H9 (cell line): ENCODE measurements at regions not wholly inside any gene's neighbourhood (a gene's known extent, or its start where the extent isn't known, plus 50 kb on each side); places are given as distances from the start of the nearest gene placed in this dataset.

Experiments used
- DNase-seq: peaks from one replicate; pipeline ENCODE4 v3.0.0-alpha.2; 2017
- H2AFZ ChIP-seq: one replicate; pipeline ENCODE4 v1.6.1; 2013; ENCODE audit warnings: mild to moderate bottlenecking, low read length, control low read depth, moderate library complexity
- H2AK5ac ChIP-seq: 2 replicates; pipeline ENCODE4 v1.6.1; 2013; ENCODE audit warnings: low read length, control low read depth, mixed read lengths; ENCODE audit not compliant: insufficient read length
- H2BK120ac ChIP-seq: one replicate; pipeline ENCODE4 v1.6.1; 2013; ENCODE audit warnings: low read depth, mild to moderate bottlenecking, low read length, control low read depth, inconsistent platforms; ENCODE audit not compliant: poor library complexity, severe bottlenecking
- H2BK12ac ChIP-seq: 2 replicates; pipeline ENCODE4 v1.6.1; 2013; ENCODE audit warnings: low read length, control low read depth, mixed read lengths, low read depth; ENCODE audit not compliant: insufficient read length
- H2BK15ac ChIP-seq: 2 replicates; pipeline ENCODE4 v1.6.1; 2013; ENCODE audit warnings: low read depth, low read length, control low read depth
- H2BK20ac ChIP-seq: one replicate; pipeline ENCODE4 v1.6.1; 2013; ENCODE audit warnings: low read depth, mild to moderate bottlenecking, low read length, control low read depth, inconsistent platforms; ENCODE audit not compliant: poor library complexity, severe bottlenecking
- H2BK5ac ChIP-seq: 2 replicates; pipeline ENCODE4 v1.6.1; 2013; ENCODE audit warnings: low read length, control low read depth, mixed read lengths; ENCODE audit not compliant: insufficient read length
- H3K14ac ChIP-seq: 2 replicates; pipeline ENCODE4 v1.6.1; 2013; ENCODE audit warnings: low read length, control low read depth; ENCODE audit not compliant: insufficient read depth
- H3K18ac ChIP-seq: 2 replicates; pipeline ENCODE4 v1.6.1; 2013; ENCODE audit warnings: low read depth, mild to moderate bottlenecking, mixed read lengths, low read length, control low read depth; ENCODE audit not compliant: insufficient read length
- H3K23ac ChIP-seq: 2 replicates; pipeline ENCODE4 v1.6.1; 2013; ENCODE audit warnings: low read length, control low read depth, mixed read lengths, low read depth; ENCODE audit not compliant: insufficient read length
- H3K23me2 ChIP-seq: 2 replicates; pipeline ENCODE4 v1.6.1; 2013; ENCODE audit warnings: low read depth, mild to moderate bottlenecking, mixed read lengths, low read length, control low read depth; ENCODE audit not compliant: insufficient read length, poor library complexity, severe bottlenecking
- H3K27ac ChIP-seq: 2 replicates; pipeline ENCODE4 v1.5.1; 2013; ENCODE audit warnings: low read length, control low read depth, mixed read lengths, low read depth; ENCODE audit not compliant: insufficient read length
- H3K27me3 ChIP-seq: 2 replicates; pipeline ENCODE4 v1.6.1; 2013; ENCODE audit warnings: low read length, control low read depth, inconsistent platforms; ENCODE audit not compliant: insufficient read depth
- H3K4ac ChIP-seq: 2 replicates; pipeline ENCODE4 v1.6.1; 2013; ENCODE audit warnings: low read depth, mild to moderate bottlenecking, control low read depth, inconsistent platforms, low read length, moderate library complexity
- H3K4me1 ChIP-seq: 2 replicates; pipeline ENCODE4 v1.6.1; 2013; ENCODE audit warnings: low read length, control low read depth, inconsistent platforms; ENCODE audit not compliant: insufficient read depth
- H3K4me2 ChIP-seq: 2 replicates; pipeline ENCODE4 v1.6.1; 2013; ENCODE audit warnings: low read length, control low read depth, mixed read lengths; ENCODE audit not compliant: insufficient read length, insufficient read depth
- H3K56ac ChIP-seq: 2 replicates; pipeline ENCODE4 v1.6.1; 2013; ENCODE audit warnings: low read depth, mild to moderate bottlenecking, mixed read lengths, low read length, control low read depth; ENCODE audit not compliant: insufficient read length
- H3K79me1 ChIP-seq: 2 replicates; pipeline ENCODE4 v1.6.1; 2013; ENCODE audit warnings: low read depth, mild to moderate bottlenecking, moderate library complexity, low read length, control low read depth, inconsistent platforms; ENCODE audit not compliant: insufficient read depth, poor library complexity, severe bottlenecking
- H3K79me2 ChIP-seq: 2 replicates; pipeline ENCODE4 v1.6.1; 2013; ENCODE audit warnings: low read length, control low read depth, inconsistent platforms; ENCODE audit not compliant: insufficient read depth
- H3K9ac ChIP-seq: 2 replicates; pipeline ENCODE4 v1.6.1; 2013; ENCODE audit warnings: low read length, control low read depth, mixed read lengths; ENCODE audit not compliant: insufficient read length; ENCODE audit errors: extremely low read depth
- H3K9me3 ChIP-seq: one replicate; pipeline ENCODE4 v1.6.1; 2013; ENCODE audit warnings: low read depth, low read length, inconsistent platforms; ENCODE audit not compliant: control insufficient read depth
- H3T11ph ChIP-seq: one replicate; pipeline ENCODE4 v1.6.1; 2013; ENCODE audit warnings: mild to moderate bottlenecking, low read length, control low read depth, inconsistent platforms
- H4K20me1 ChIP-seq: one replicate; pipeline ENCODE4 v1.6.1; 2013; ENCODE audit not compliant: control insufficient read depth, insufficient read length, insufficient read depth
- H4K5ac ChIP-seq: 2 replicates; pipeline ENCODE4 v1.6.1; 2013; ENCODE audit warnings: low read depth, mild to moderate bottlenecking, mixed read lengths, low read length, control low read depth; ENCODE audit not compliant: insufficient read length
- H4K8ac ChIP-seq: replicated peaks from 2 replicates; pipeline ENCODE4 v1.6.1; 2013; ENCODE audit warnings: low read length, control low read depth, mixed read lengths, low read depth; ENCODE audit not compliant: insufficient read length
- H4K91ac ChIP-seq: 2 replicates; pipeline ENCODE4 v1.6.1; 2013; ENCODE audit warnings: low read depth, mild to moderate bottlenecking, moderate library complexity, mixed read lengths, low read length, control low read depth; ENCODE audit not compliant: insufficient read length
- H3K27ac Mint-ChIP-seq, 3 experiments: 2 replicates in 2 of 3; 3 replicates in 1 of 3; pipeline ENCODE4 v1.8.0; 2020 to 2021; ENCODE audit warnings: mixed read lengths in 3 of 3, mild to moderate bottlenecking in 1 of 3, moderate library complexity in 1 of 3
- H3K27me3 Mint-ChIP-seq: 2 replicates; pipeline ENCODE4 v1.8.0; 2021; ENCODE audit warnings: low read depth, mild to moderate bottlenecking, moderate library complexity, mixed read lengths
- H3K36me3 Mint-ChIP-seq, 3 experiments: 2 replicates in 2 of 3; 3 replicates in 1 of 3; pipeline ENCODE4 v1.8.0; 2020 to 2021; ENCODE audit warnings: low read depth in 3 of 3, mixed read lengths in 3 of 3; ENCODE audit not compliant: insufficient read depth in 1 of 3
- H3K4me1 Mint-ChIP-seq, 2 experiments: 2 replicates each; pipeline ENCODE4 v1.8.0; 2020; ENCODE audit warnings: mixed read lengths in 2 of 2
- H3K4me3 Mint-ChIP-seq, 2 experiments: 2 replicates in 1 of 2; 3 replicates in 1 of 2; pipeline ENCODE4 v1.8.0; 2020 to 2021; ENCODE audit warnings: mild to moderate bottlenecking in 2 of 2, mixed read lengths in 2 of 2, moderate library complexity in 1 of 2
- H3K9me3 Mint-ChIP-seq, 2 experiments: 2 replicates in 1 of 2; 3 replicates in 1 of 2; pipeline ENCODE4 v1.8.0; 2020; ENCODE audit warnings: mild to moderate bottlenecking in 2 of 2, mixed read lengths in 2 of 2, moderate library complexity in 1 of 2
- CTCF ChIP-seq: fragments of 200-600 bp; sonication (generic); conservative IDR thresholded peaks from 3 replicates; pipeline ENCODE4 v1.8.0; 2021; ENCODE audit warnings: antibody characterized with exemption, mild to moderate bottlenecking
- WGBS: extraction: QIAGEN DNeasy Blood & Tissue Kit; methylation state at CpG from one replicate; pipeline ENCODE4 v1.1.7; 2013; ENCODE audit warnings: missing lambda C conversion rate, low lambda C conversion rate, mixed read lengths; ENCODE audit not compliant: insufficient read length; ENCODE audit errors: extremely low coverage; 5-methylcytosine and 5-hydroxymethylcytosine counted together

- WGBS, result no CpG with 5 or more reads among the region's 3 CpGs
- H3K4me3 Mint-ChIP-seq, result no peak overlapping the region
- peaks cover 11 to 43% (median 28%) of the 10 kb centered on the region in 3 experiments; a peak in 6 of 7 replicates for H3K36me3 Mint-ChIP-seq
- H4K5ac ChIP-seq, result no peak overlapping the region
- H3K27ac Mint-ChIP-seq, result no peak overlapping the region
- H3K79me1 ChIP-seq, result no peaks in the 10 kb centered on the region
- H2BK20ac ChIP-seq, result no peak overlapping the region
- H3K23ac ChIP-seq, result no peak overlapping the region
- DNase-seq, result no peak
- no peak overlapping the region for H2BK12ac ChIP-seq
- no peak overlapping the region for H3K9ac ChIP-seq
- no peak overlapping the region for H3T11ph ChIP-seq
- no peak overlapping the region for H2AK5ac ChIP-seq
- H3K56ac ChIP-seq, result no peak overlapping the region
- H3K27me3 ChIP-seq, result no peaks in the 10 kb centered on the region
- H3K9me3 Mint-ChIP-seq, result peaks cover 41 to 46% of the 10 kb centered on the region in 2 experiments
- H4K20me1 ChIP-seq, result no peaks in the 10 kb centered on the region
- H3K23me2 ChIP-seq, result no peaks in the 10 kb centered on the region
- no peak overlapping the region for H4K91ac ChIP-seq
- no peak overlapping the region for H3K4ac ChIP-seq
- no peak overlapping the region for H2AFZ ChIP-seq
- H3K27me3 Mint-ChIP-seq, result no peaks in the 10 kb centered on the region
- H2BK5ac ChIP-seq, result no peak overlapping the region
- H3K9me3 ChIP-seq, result peaks cover 12% of the 10 kb centered on the region
- no peak overlapping the region for H3K18ac ChIP-seq
- no peak overlapping the region for H2BK120ac ChIP-seq
- no peak overlapping the region for H4K8ac ChIP-seq
- peak; percentile 58; the same call in 2 of the 3 replicates for TF ChIP-seq CTCF
- no peaks in the 10 kb centered on the region for H3K79me2 ChIP-seq
- no peak overlapping the region for H3K4me2 ChIP-seq
- no peak overlapping the region for H2BK15ac ChIP-seq
- H3K4me1 ChIP-seq, result no peaks in the 10 kb centered on the region; the same call in 1 of the 2 replicates
- peaks cover 0 to 8% of the 10 kb centered on the region in 2 experiments; a peak in 2 of 4 replicates for H3K4me1 Mint-ChIP-seq
- H3K27ac ChIP-seq, result no peak overlapping the region
- H3K14ac ChIP-seq, result no peak overlapping the region
Measured at GRCh38 chr2:122300758-122301157, 545.3 kb downstream of the TSN start.
